Activated CD4-positive, alpha-beta memory T cell treated with anti-CD3 and anti-CD28 coated beads for 36 hours (primary cell): ENCODE measurements at regions not wholly inside any gene's neighbourhood (a gene's known extent, or its start where the extent isn't known, plus 50 kb on each side); places are given as distances from the start of the nearest gene placed in this dataset.
"Not testable (repeated sequence)": the region's sequence is repeated elsewhere in the genome, so short reads cannot be mapped to it uniquely, and the experiment has no call there.

ENCODE experiments used
- CTCF ChIA-PET: fragments of 350-600 bp; sonication (Branson Sonifier 250); formaldehyde crosslinking; loops from one replicate; lab custom pipeline; 2021; ENCODE audit warnings: antibody characterized with exemption, inconsistent platforms; lab: Charles Lee
- POLR2A ChIA-PET: fragments of 350-600 bp; sonication (Branson Sonifier 250); formaldehyde crosslinking; loops from one replicate; lab custom pipeline; 2021; ENCODE audit warnings: antibody characterized with exemption; lab: Charles Lee
- DNase-seq: peaks from one replicate; pipeline ENCODE4 v3.0.0-alpha.2; 2020
- H3K27ac Mint-ChIP-seq: one replicate; pipeline ENCODE4 v1.8.0; 2021; ENCODE audit warnings: mixed read lengths
- H3K27me3 Mint-ChIP-seq: one replicate; pipeline ENCODE4 v1.8.0; 2021; ENCODE audit warnings: mixed read lengths
- H3K36me3 Mint-ChIP-seq: one replicate; pipeline ENCODE4 v1.8.0; 2021; ENCODE audit warnings: mixed read lengths
- H3K4me1 Mint-ChIP-seq: one replicate; pipeline ENCODE4 v1.8.0; 2021; ENCODE audit warnings: low read depth, mixed read lengths
- H3K4me3 Mint-ChIP-seq: one replicate; pipeline ENCODE4 v1.8.0; 2021; ENCODE audit warnings: mild to moderate bottlenecking, mixed read lengths
- H3K9me3 Mint-ChIP-seq: one replicate; pipeline ENCODE4 v1.8.0; 2021; ENCODE audit warnings: mixed read lengths
- intact Hi-C: fragments of 100-400 bp; cut with micrococcal nuclease; formaldehyde crosslinking; loops from one replicate; pipeline ENCODE4 v1.15.1; 2023

- H3K4me3 Mint-ChIP-seq, H3K9me3 Mint-ChIP-seq, H3K36me3 Mint-ChIP-seq, H3K27ac Mint-ChIP-seq, intact Hi-C loops, DNase-seq, CTCF ChIA-PET, POLR2A ChIA-PET: not testable (repeated sequence)
- Mint-ChIP-seq H3K4me1 (peaks cover 10% of the 10 kb centered on the region), H3K27me3 (peaks cover 26% of the 10 kb centered on the region)
Observed at GRCh38 chr9:41075671-41076070, 52.8 kb downstream of the FOXD4L6 start.

GRCh38 chr9:41074356-41074942 lies 54.0 kb downstream of the FOXD4L6 start:
- Mint-ChIP-seq H3K27me3 (peaks cover 26% of the 10 kb centered on the region), H3K4me1 (peaks cover 10% of the 10 kb centered on the region), H3K4me3 (peak overlapping the region; percentile 71)
- CTCF ChIA-PET, H3K36me3 Mint-ChIP-seq, POLR2A ChIA-PET, H3K9me3 Mint-ChIP-seq, intact Hi-C loops, H3K27ac Mint-ChIP-seq: not testable (repeated sequence)
- DNase-seq = peak; percentile 17

- H3K4me3 Mint-ChIP-seq, H3K36me3 Mint-ChIP-seq, CTCF ChIA-PET, DNase-seq, H3K9me3 Mint-ChIP-seq, intact Hi-C loops, H3K27ac Mint-ChIP-seq, POLR2A ChIA-PET: not testable (repeated sequence)
- H3K27me3 Mint-ChIP-seq = peaks cover 26% of the 10 kb centered on the region
- H3K4me1 Mint-ChIP-seq = peaks cover 10% of the 10 kb centered on the region
Observed at GRCh38 chr9:41073471-41074243, 54.8 kb downstream of the FOXD4L6 start.

- POLR2A ChIA-PET, H3K27me3 Mint-ChIP-seq, H3K9me3 Mint-ChIP-seq, CTCF ChIA-PET, H3K4me1 Mint-ChIP-seq, intact Hi-C loops, H3K36me3 Mint-ChIP-seq: not testable (repeated sequence)
- Mint-ChIP-seq H3K4me3 (peak overlapping the region; percentile 20), H3K27ac (peak overlapping the region; percentile 42)
- peak; percentile 58 for DNase-seq
Observed at GRCh38 chr9:41064125-41064795, 64.2 kb downstream of the FOXD4L6 start.

GRCh38 chr9:41063243-41063642 lies 65.2 kb downstream of the FOXD4L6 start:
- H3K27me3 Mint-ChIP-seq, H3K9me3 Mint-ChIP-seq, DNase-seq, H3K4me1 Mint-ChIP-seq, CTCF ChIA-PET, H3K27ac Mint-ChIP-seq, POLR2A ChIA-PET, intact Hi-C loops, H3K4me3 Mint-ChIP-seq, H3K36me3 Mint-ChIP-seq: not testable (repeated sequence)

- DNase-seq, H3K9me3 Mint-ChIP-seq: not testable (repeated sequence)
Observed at GRCh38 chr9:41059603-41060002, 68.9 kb downstream of the FOXD4L6 start.

GRCh38 chr9:41053666-41054363 lies 74.7 kb downstream of the FOXD4L6 start:
- H3K27me3 Mint-ChIP-seq, POLR2A ChIA-PET, intact Hi-C loops, H3K4me3 Mint-ChIP-seq, H3K4me1 Mint-ChIP-seq, DNase-seq, H3K27ac Mint-ChIP-seq, CTCF ChIA-PET: not testable (repeated sequence)
- Mint-ChIP-seq H3K9me3 (peaks cover 13% of the 10 kb centered on the region), H3K36me3 (peaks cover 15% of the 10 kb centered on the region)

More at GRCh38 chr9:41059603-41060002, 68.9 kb downstream of the FOXD4L6 start:
- CTCF ChIA-PET, H3K4me1 Mint-ChIP-seq, H3K27me3 Mint-ChIP-seq, H3K36me3 Mint-ChIP-seq, POLR2A ChIA-PET, H3K4me3 Mint-ChIP-seq, H3K27ac Mint-ChIP-seq, intact Hi-C loops: not testable (repeated sequence)

GRCh38 chr9:41048672-41049071 lies 79.8 kb downstream of the FOXD4L6 start:
- not testable (repeated sequence) for H3K4me3 Mint-ChIP-seq

GRCh38 chr9:41047792-41048191 lies 80.7 kb downstream of the FOXD4L6 start:
- intact Hi-C loops, H3K4me1 Mint-ChIP-seq, POLR2A ChIA-PET, H3K27me3 Mint-ChIP-seq, H3K4me3 Mint-ChIP-seq, CTCF ChIA-PET, H3K27ac Mint-ChIP-seq, DNase-seq: not testable (repeated sequence)
- peaks cover 13% of the 10 kb centered on the region for H3K9me3 Mint-ChIP-seq
- H3K36me3 Mint-ChIP-seq = peaks cover 15% of the 10 kb centered on the region

More at GRCh38 chr9:41048672-41049071, 79.8 kb downstream of the FOXD4L6 start:
- CTCF ChIA-PET, H3K27me3 Mint-ChIP-seq, DNase-seq, POLR2A ChIA-PET, intact Hi-C loops, H3K4me1 Mint-ChIP-seq, H3K27ac Mint-ChIP-seq: not testable (repeated sequence)
- H3K9me3 Mint-ChIP-seq = peaks cover 13% of the 10 kb centered on the region
- peaks cover 15% of the 10 kb centered on the region for H3K36me3 Mint-ChIP-seq

GRCh38 chr9:41044930-41045329 lies 83.6 kb downstream of the FOXD4L6 start:
- H3K4me3 Mint-ChIP-seq, H3K9me3 Mint-ChIP-seq, intact Hi-C loops, POLR2A ChIA-PET, CTCF ChIA-PET, H3K36me3 Mint-ChIP-seq, DNase-seq, H3K27ac Mint-ChIP-seq, H3K27me3 Mint-ChIP-seq, H3K4me1 Mint-ChIP-seq: not testable (repeated sequence)

GRCh38 chr9:41043433-41043832 lies 85.0 kb downstream of the FOXD4L6 start:
- H3K4me1 Mint-ChIP-seq, H3K27ac Mint-ChIP-seq, H3K36me3 Mint-ChIP-seq, DNase-seq, POLR2A ChIA-PET, intact Hi-C loops, CTCF ChIA-PET, H3K27me3 Mint-ChIP-seq, H3K4me3 Mint-ChIP-seq, H3K9me3 Mint-ChIP-seq: not testable (repeated sequence)

- H3K27ac Mint-ChIP-seq, H3K27me3 Mint-ChIP-seq, H3K36me3 Mint-ChIP-seq, DNase-seq, CTCF ChIA-PET, H3K4me3 Mint-ChIP-seq, POLR2A ChIA-PET, H3K9me3 Mint-ChIP-seq, intact Hi-C loops, H3K4me1 Mint-ChIP-seq: not testable (repeated sequence)
Observed at GRCh38 chr9:41042111-41042510, 86.4 kb downstream of the FOXD4L6 start.
